ENCODE measurements at regions not wholly inside any gene's neighbourhood (a gene's known extent, or its start where the extent isn't known, plus 50 kb on each side); places are given as distances from the start of the nearest gene placed in this dataset.

DNA sequence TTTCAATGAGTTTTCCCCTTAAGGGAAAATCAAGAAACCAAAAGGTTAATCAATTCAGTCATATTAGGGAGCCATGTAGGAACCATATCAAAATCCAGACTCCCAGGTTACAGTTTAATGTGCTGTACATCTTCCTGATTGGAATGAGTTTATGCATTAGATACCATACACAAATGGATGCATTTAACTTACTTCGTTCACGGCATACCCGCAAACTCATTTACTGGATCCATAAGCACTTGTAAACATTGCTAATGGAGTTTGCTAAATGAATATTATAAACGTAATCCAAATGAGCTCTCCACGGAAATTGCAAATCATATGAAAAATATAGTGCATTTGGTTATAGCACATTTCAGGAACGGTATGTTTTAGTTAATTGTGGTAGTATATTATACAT is 228.9 kb upstream of the G2E3 start:
- TF ChIP-seq, protein P1, sequence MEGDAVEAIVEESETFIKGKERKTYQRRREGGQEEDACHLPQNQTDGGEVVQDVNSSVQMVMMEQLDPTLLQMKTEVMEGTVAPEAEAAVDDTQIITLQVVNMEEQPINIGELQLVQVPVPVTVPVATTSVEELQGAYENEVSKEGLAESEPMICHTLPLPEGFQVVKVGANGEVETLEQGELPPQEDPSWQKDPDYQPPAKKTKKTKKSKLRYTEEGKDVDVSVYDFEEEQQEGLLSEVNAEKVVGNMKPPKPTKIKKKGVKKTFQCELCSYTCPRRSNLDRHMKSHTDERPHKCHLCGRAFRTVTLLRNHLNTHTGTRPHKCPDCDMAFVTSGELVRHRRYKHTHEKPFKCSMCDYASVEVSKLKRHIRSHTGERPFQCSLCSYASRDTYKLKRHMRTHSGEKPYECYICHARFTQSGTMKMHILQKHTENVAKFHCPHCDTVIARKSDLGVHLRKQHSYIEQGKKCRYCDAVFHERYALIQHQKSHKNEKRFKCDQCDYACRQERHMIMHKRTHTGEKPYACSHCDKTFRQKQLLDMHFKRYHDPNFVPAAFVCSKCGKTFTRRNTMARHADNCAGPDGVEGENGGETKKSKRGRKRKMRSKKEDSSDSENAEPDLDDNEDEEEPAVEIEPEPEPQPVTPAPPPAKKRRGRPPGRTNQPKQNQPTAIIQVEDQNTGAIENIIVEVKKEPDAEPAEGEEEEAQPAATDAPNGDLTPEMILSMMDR (IDR thresholded peaks at IDR 0.05) = no peak
- TF ChIP-seq POLR2A (IDR thresholded peaks at IDR 0.05) = no peak
